HEK293T (cell line): ENCODE measurements at regions not wholly inside any gene's neighbourhood (a gene's known extent, or its start where the extent isn't known, plus 50 kb on each side); places are given as distances from the start of the nearest gene placed in this dataset.

ENCODE experiments used
- ARNT ChIP-seq: fragments of 450-650 bp; IDR thresholded peaks from 2 replicates; pipeline ENCODE4 v1.6.1; 2017; ENCODE audit warnings: mild to moderate bottlenecking
- BHLHE40 ChIP-seq: fragments of 450-650 bp; IDR thresholded peaks from 2 replicates; pipeline ENCODE4 v1.6.1; 2016; ENCODE audit warnings: mild to moderate bottlenecking, moderate library complexity, borderline replicate concordance
- CTBP1 ChIP-seq: fragments of 450-650 bp; IDR thresholded peaks from 2 replicates; pipeline ENCODE4 v1.6.1; 2016; ENCODE audit warnings: borderline replicate concordance
- ELF4 ChIP-seq: fragments of 450-650 bp; IDR thresholded peaks from 2 replicates; pipeline ENCODE4 v1.6.1; 2017; ENCODE audit warnings: antibody characterized with exemption
- FOXA1 ChIP-seq: fragments of 450-650 bp; IDR thresholded peaks from 2 replicates; pipeline ENCODE4 v1.6.1; 2016; ENCODE audit warnings: mild to moderate bottlenecking
- FOXK2 ChIP-seq: fragments of 450-650 bp; IDR thresholded peaks from 2 replicates; pipeline ENCODE4 v1.6.1; 2016; ENCODE audit warnings: mild to moderate bottlenecking
- FOXM1 ChIP-seq: fragments of 450-650 bp; IDR thresholded peaks from 2 replicates; pipeline ENCODE4 v1.6.1; 2017; ENCODE audit warnings: mild to moderate bottlenecking, borderline replicate concordance
- HDGF ChIP-seq: fragments of 450-650 bp; IDR thresholded peaks from 2 replicates; pipeline ENCODE4 v1.6.1; 2017; ENCODE audit warnings: antibody characterized with exemption, borderline replicate concordance
- L3MBTL2 ChIP-seq: fragments of 450-650 bp; conservative IDR thresholded peaks from 2 replicates; pipeline ENCODE4 v1.6.1; 2016; ENCODE audit warnings: mild to moderate bottlenecking
- LEF1 ChIP-seq: fragments of 450-650 bp; IDR thresholded peaks from 2 replicates; pipeline ENCODE4 v1.6.1; 2017; ENCODE audit warnings: mild to moderate bottlenecking, borderline replicate concordance
- SP1 ChIP-seq: fragments of 450-650 bp; IDR thresholded peaks from 2 replicates; pipeline ENCODE4 v1.6.1; 2017
- TF ChIP-seq, protein P1 (sequence below): fragments of 450-650 bp; IDR thresholded peaks from 2 replicates; pipeline ENCODE4 v1.6.1; 2016

DNA sequence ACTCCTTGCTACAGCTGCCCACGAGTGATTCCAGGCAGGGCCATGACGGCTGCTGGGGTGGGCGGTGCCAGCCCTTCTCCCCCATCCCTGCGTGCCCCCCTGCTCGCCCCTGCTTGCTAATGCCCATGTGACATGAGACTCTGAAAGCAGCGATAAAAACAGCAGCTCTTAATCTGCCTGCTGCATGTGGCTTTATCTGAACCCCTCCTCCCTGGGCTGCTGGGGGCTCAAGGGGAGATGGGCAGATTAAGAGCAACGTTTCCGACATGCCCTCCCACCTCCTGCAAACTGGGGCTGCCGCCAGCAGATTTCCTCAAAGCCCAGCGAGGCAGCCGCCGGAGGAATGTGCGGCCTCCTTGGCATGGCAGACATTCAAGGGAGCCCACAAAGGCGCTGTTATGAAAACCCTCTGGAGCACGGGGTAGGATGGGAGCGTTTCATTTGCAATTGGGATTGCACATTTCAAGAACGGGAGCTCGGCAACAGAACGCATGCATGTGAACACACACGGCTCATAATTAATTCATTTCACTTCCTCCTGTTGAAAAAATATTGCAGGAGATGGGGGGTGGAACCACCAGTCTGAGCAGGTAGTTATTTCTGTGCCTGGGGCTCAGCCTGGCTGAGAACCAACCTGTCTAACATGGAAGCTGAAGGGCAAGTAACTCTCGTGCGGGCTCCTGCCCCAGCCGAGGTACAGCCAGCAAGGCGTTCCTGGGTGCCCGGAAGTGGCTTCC lies 504.2 kb upstream of the PROK2 start:
- TF ChIP-seq ELF4 = no peak
- TF ChIP-seq, protein P1, sequence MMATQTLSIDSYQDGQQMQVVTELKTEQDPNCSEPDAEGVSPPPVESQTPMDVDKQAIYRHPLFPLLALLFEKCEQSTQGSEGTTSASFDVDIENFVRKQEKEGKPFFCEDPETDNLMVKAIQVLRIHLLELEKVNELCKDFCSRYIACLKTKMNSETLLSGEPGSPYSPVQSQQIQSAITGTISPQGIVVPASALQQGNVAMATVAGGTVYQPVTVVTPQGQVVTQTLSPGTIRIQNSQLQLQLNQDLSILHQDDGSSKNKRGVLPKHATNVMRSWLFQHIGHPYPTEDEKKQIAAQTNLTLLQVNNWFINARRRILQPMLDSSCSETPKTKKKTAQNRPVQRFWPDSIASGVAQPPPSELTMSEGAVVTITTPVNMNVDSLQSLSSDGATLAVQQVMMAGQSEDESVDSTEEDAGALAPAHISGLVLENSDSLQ = no peak
- no peak for TF ChIP-seq BHLHE40
- no peak for TF ChIP-seq LEF1
- TF ChIP-seq SP1 = no peak
- TF ChIP-seq FOXK2 = no peak
- no peak for TF ChIP-seq ARNT
- no peak for TF ChIP-seq HDGF
- no peak for TF ChIP-seq FOXA1
- TF ChIP-seq FOXM1 = no peak
- no peak for TF ChIP-seq CTBP1
- no peak for TF ChIP-seq L3MBTL2
